ENCODE measurements at regions not wholly inside any gene's neighbourhood (a gene's known extent, or its start where the extent isn't known, plus 50 kb on each side); places are given as distances from the start of the nearest gene placed in this dataset.

GRCh38 chr2:59484673-59485072, 1068.8 kb downstream of the BCL11A start:
- H4K20me1 ChIP-seq (ENCODE audit: insufficient read depth): no peaks in the 10 kb centered on the region
- no peak overlapping the region for H3K9ac ChIP-seq (ENCODE audit: low read length)
- H2AFZ ChIP-seq (ENCODE audit: low read depth, low read length): no peak overlapping the region
- H3K27ac ChIP-seq (ENCODE audit: low read length): no peak overlapping the region
- no peak overlapping the region for H3K4me2 ChIP-seq (ENCODE audit: low read length)
- H3K9me2 ChIP-seq (ENCODE audit: insufficient read depth, low read length): no peaks in the 10 kb centered on the region
- no peaks in the 10 kb centered on the region for H3K27me3 ChIP-seq (ENCODE audit: insufficient read depth, low read depth, low read length)
- no peak overlapping the region for H3K4me3 ChIP-seq (ENCODE audit: low read length)
- no peaks in the 10 kb centered on the region for H3K79me2 ChIP-seq (replicated peaks; ENCODE audit: insufficient read depth, low read length)
- no peaks in the 10 kb centered on the region for H3K9me3 ChIP-seq (ENCODE audit: low read length)
- no peak for TF ChIP-seq EZH2 (IDR thresholded peaks at IDR 0.05; ENCODE audit: borderline replicate concordance, insufficient read depth, low read length, poor library complexity, severe bottlenecking)
- no peak for TF ChIP-seq RAD21 (conservative IDR thresholded peaks at IDR 0.05)
- TF ChIP-seq TAF1 (IDR thresholded peaks at IDR 0.05; ENCODE audit: low read depth): no peak
- no peak for TF ChIP-seq CTCF (IDR thresholded peaks at IDR 0.05; ENCODE audit: poor library complexity, severe bottlenecking)
- TF ChIP-seq EP300 (conservative IDR thresholded peaks at IDR 0.05; ENCODE audit: poor library complexity, severe bottlenecking): no peak
- no peak for TF ChIP-seq SMC3 (conservative IDR thresholded peaks at IDR 0.05; ENCODE audit: poor library complexity)
- TF ChIP-seq REST (IDR thresholded peaks at IDR 0.05; ENCODE audit: borderline replicate concordance): no peak
- no peak for TF ChIP-seq MXI1 (conservative IDR thresholded peaks at IDR 0.05; ENCODE audit: poor library complexity, severe bottlenecking)
- TF ChIP-seq POLR2AphosphoS5 (IDR thresholded peaks at IDR 0.05): no peak
- H3F3A ChIP-seq (ENCODE audit: insufficient read depth, low read length, poor library complexity, severe bottlenecking): no peaks in the 10 kb centered on the region
- H3K36me3 ChIP-seq (ENCODE audit: insufficient read depth, low read length): no peaks in the 10 kb centered on the region

- Histone ChIP-seq H3K79me2 (replicated peaks; ENCODE audit: insufficient read depth, low read length) (no peaks in the 10 kb centered on the region), H3K9ac (ENCODE audit: low read length) (peak overlapping the region; percentile 51), H3K9me2 (ENCODE audit: insufficient read depth, low read length) (no peaks in the 10 kb centered on the region), H3K4me2 (ENCODE audit: low read length) (no peak overlapping the region), H2AFZ (ENCODE audit: low read depth, low read length) (no peak overlapping the region), H3K27ac (ENCODE audit: low read length) (peak overlapping the region; percentile 87), H3F3A (ENCODE audit: insufficient read depth, low read length, poor library complexity, severe bottlenecking) (no peaks in the 10 kb centered on the region), H3K9me3 (ENCODE audit: low read length) (peaks cover 4% of the 10 kb centered on the region), H3K27me3 (ENCODE audit: insufficient read depth, low read depth, low read length) (no peaks in the 10 kb centered on the region), H3K4me3 (ENCODE audit: low read length) (no peak overlapping the region), H4K20me1 (ENCODE audit: insufficient read depth) (no peaks in the 10 kb centered on the region), H3K36me3 (ENCODE audit: insufficient read depth, low read length) (no peaks in the 10 kb centered on the region)
- TF ChIP-seq EZH2 (IDR thresholded peaks at IDR 0.05; ENCODE audit: borderline replicate concordance, insufficient read depth, low read length, poor library complexity, severe bottlenecking) (no peak), EP300 (conservative IDR thresholded peaks at IDR 0.05; ENCODE audit: poor library complexity, severe bottlenecking) (no peak), SMC3 (conservative IDR thresholded peaks at IDR 0.05; ENCODE audit: poor library complexity) (no peak)
Measured at GRCh38 chr2:59463426-59463825, 1090.0 kb downstream of the BCL11A start.
